CD4-positive, alpha-beta T cell (primary cell): ENCODE measurements at regions not wholly inside any gene's neighbourhood (a gene's known extent, or its start where the extent isn't known, plus 50 kb on each side); places are given as distances from the start of the nearest gene placed in this dataset.

ENCODE experiments used
- ATAC-seq: fragments of 200-7000 bp; cut with Tn5 transposase; one replicate; pipeline ENCODE4 v1.10.0; 2022; ENCODE audit warnings: mild to moderate bottlenecking; ENCODE audit not compliant: poor library complexity
- CTCF ChIA-PET: fragments of 350-600 bp; sonication (Branson Sonifier 250); formaldehyde crosslinking; loops from one replicate; lab custom pipeline; 2021; ENCODE audit warnings: antibody characterized with exemption, inconsistent platforms; lab: Charles Lee
- POLR2A ChIA-PET: fragments of 350-600 bp; sonication (Branson Sonifier 250); formaldehyde crosslinking; loops from one replicate; lab custom pipeline; 2021; ENCODE audit warnings: antibody characterized with exemption, inconsistent platforms; lab: Charles Lee
- DNase-seq, 14 experiments: peaks; one replicate each; pipeline ENCODE4 v3.0.0-alpha.2; 2013 to 2020; ENCODE audit warnings: mixed read lengths in 2 of 14
- H3K27ac ChIP-seq, 2 donors: one replicate each; pipeline versions ENCODE4 v1.5.1 to v1.7.0; 2013; ENCODE audit warnings: low read length in 2 of 2, low read depth in 1 of 2, mild to moderate bottlenecking in 1 of 2
- H3K27me3 ChIP-seq, 2 experiments: 1 replicate in 1 of 2; 2 replicates in 1 of 2; pipeline versions ENCODE4 v1.6.1 to v1.7.0; 2013; ENCODE audit warnings: low read length in 2 of 2, control low read depth in 1 of 2, mild to moderate bottlenecking in 1 of 2, moderate library complexity in 1 of 2; ENCODE audit not compliant: insufficient read depth in 2 of 2, control insufficient read depth in 1 of 2
- H3K36me3 ChIP-seq: one replicate; pipeline ENCODE4 v1.6.1; 2013; ENCODE audit warnings: low read length, control low read depth; ENCODE audit not compliant: insufficient read depth
- H3K4me1 ChIP-seq: one replicate; pipeline ENCODE4 v1.6.1; 2013; ENCODE audit warnings: low read length, control low read depth; ENCODE audit not compliant: insufficient read depth
- H3K4me3 ChIP-seq: one replicate; pipeline ENCODE4 v1.5.1; 2013; ENCODE audit warnings: mild to moderate bottlenecking, low read length, moderate library complexity
- H3K9me3 ChIP-seq, 2 experiments: 1 replicate in 1 of 2; 2 replicates in 1 of 2; pipeline versions ENCODE4 v1.6.1 to v1.7.0; 2013; ENCODE audit warnings: low read length in 2 of 2, mild to moderate bottlenecking in 2 of 2, control low read depth in 1 of 2, moderate library complexity in 1 of 2; ENCODE audit not compliant: control insufficient read depth in 1 of 2, insufficient read depth in 1 of 2
- H3K27ac Mint-ChIP-seq: one replicate; pipeline ENCODE4 v1.8.0; 2020; ENCODE audit warnings: mixed read lengths
- H3K27me3 Mint-ChIP-seq: one replicate; pipeline ENCODE4 v1.8.0; 2021; ENCODE audit warnings: mixed read lengths
- H3K36me3 Mint-ChIP-seq: one replicate; pipeline ENCODE4 v1.8.0; 2021; ENCODE audit warnings: low read depth, mixed read lengths
- H3K4me1 Mint-ChIP-seq: one replicate; pipeline ENCODE4 v1.8.0; 2021; ENCODE audit warnings: low read depth, mixed read lengths
- H3K4me3 Mint-ChIP-seq: one replicate; pipeline ENCODE4 v1.8.0; 2020; ENCODE audit warnings: mild to moderate bottlenecking, mixed read lengths
- H3K9me3 Mint-ChIP-seq: one replicate; pipeline ENCODE4 v1.8.0; 2020; ENCODE audit warnings: mixed read lengths
- intact Hi-C, 2 experiments: fragments of 100-400 bp; cut with DNase I in 1 of 2; cut with micrococcal nuclease in 1 of 2; formaldehyde crosslinking; loops; one replicate each; pipeline versions ENCODE4 v1.15.1 to v1.9.0; 2023 to 2025; cut with DNase I, micrococcal nuclease
- TF ChIP-seq, protein P1 (sequence below): fragments of 200-600 bp; IDR thresholded peaks from one replicate; pipeline ENCODE4 v1.8.0; 2022; ENCODE audit warnings: antibody characterized with exemption, mild to moderate bottlenecking

DNA sequence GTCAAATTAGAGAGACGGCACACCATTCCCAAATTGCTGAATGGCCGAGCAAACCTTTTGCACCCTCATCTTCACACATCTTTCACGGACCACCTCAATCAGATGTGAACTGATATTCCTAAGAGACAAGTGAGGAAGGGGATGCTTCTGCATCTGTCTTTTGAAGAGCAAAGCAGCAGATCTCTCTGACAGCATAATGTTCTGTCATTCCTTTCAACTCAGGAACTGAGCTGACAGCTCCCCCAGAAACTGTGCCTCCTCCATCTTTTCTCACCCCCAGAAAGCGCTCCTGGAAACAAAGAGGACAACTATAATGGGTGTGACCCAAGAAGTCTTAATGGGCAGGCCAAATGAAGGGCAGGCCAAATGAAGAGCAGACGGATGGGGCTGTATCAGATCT, 256.4 kb downstream of the C1orf94 start:
- H3K27ac Mint-ChIP-seq, result no peak overlapping the region
- no peaks in the 10 kb centered on the region for H3K36me3 Mint-ChIP-seq
- TF ChIP-seq, protein P1, sequence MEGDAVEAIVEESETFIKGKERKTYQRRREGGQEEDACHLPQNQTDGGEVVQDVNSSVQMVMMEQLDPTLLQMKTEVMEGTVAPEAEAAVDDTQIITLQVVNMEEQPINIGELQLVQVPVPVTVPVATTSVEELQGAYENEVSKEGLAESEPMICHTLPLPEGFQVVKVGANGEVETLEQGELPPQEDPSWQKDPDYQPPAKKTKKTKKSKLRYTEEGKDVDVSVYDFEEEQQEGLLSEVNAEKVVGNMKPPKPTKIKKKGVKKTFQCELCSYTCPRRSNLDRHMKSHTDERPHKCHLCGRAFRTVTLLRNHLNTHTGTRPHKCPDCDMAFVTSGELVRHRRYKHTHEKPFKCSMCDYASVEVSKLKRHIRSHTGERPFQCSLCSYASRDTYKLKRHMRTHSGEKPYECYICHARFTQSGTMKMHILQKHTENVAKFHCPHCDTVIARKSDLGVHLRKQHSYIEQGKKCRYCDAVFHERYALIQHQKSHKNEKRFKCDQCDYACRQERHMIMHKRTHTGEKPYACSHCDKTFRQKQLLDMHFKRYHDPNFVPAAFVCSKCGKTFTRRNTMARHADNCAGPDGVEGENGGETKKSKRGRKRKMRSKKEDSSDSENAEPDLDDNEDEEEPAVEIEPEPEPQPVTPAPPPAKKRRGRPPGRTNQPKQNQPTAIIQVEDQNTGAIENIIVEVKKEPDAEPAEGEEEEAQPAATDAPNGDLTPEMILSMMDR, result no peak
- Histone ChIP-seq H3K4me1 (no peaks in the 10 kb centered on the region), H3K4me3 (no peak overlapping the region), H3K36me3 (no peaks in the 10 kb centered on the region), H3K27me3 (peaks cover 3 to 4% of the 10 kb centered on the region in 2 experiments), H3K27ac (no peak overlapping the region), H3K9me3 (no peaks in the 10 kb centered on the region)
- intact Hi-C loops, result no loop called here
- POLR2A ChIA-PET, result no interaction called here
- DNase-seq, result no peak
- ATAC-seq, result no peak
- CTCF ChIA-PET, result no interaction called here
- H3K4me1 Mint-ChIP-seq, result no peaks in the 10 kb centered on the region
- H3K9me3 Mint-ChIP-seq, result no peaks in the 10 kb centered on the region
- H3K4me3 Mint-ChIP-seq, result no peak overlapping the region
- peaks cover 4% of the 10 kb centered on the region for H3K27me3 Mint-ChIP-seq

DNA sequence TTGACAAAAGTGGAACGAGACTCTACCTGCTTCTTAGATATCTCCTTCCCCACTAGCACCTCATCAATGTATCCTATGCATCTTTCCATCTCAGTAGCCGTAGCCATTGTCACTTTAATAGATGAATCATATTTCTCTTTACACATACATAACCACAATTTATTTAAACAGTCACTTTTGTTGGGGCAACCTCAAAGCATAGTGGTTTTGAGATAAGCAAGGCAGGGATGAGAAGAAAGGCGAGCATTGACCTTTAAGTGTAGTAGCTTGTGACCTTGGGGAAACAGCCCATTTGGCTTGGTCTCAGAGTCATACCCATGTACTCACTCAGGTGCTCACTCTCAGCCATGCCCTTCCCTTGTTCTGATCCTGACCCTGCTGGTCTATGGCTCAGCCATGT, 260.1 kb downstream of the C1orf94 start:
- Histone ChIP-seq H3K27me3 (peaks cover 3 to 7% of the 10 kb centered on the region in 2 experiments), H3K27ac (no peak overlapping the region), H3K4me1 (no peaks in the 10 kb centered on the region), H3K36me3 (no peaks in the 10 kb centered on the region), H3K9me3 (no peaks in the 10 kb centered on the region), H3K4me3 (no peak overlapping the region)
- no peaks in the 10 kb centered on the region for H3K4me1 Mint-ChIP-seq
- DNase-seq (no peak), ATAC-seq (no peak)
- TF ChIP-seq, protein P1, result no peak
- ChIA-PET CTCF (no interaction called here), POLR2A (no interaction called here)
- intact Hi-C loops, result no loop called here
- no peaks in the 10 kb centered on the region for H3K36me3 Mint-ChIP-seq
- peaks cover 10% of the 10 kb centered on the region for H3K27me3 Mint-ChIP-seq
- H3K9me3 Mint-ChIP-seq, result no peaks in the 10 kb centered on the region
- H3K4me3 Mint-ChIP-seq, result no peak overlapping the region
- no peak overlapping the region for H3K27ac Mint-ChIP-seq

DNA sequence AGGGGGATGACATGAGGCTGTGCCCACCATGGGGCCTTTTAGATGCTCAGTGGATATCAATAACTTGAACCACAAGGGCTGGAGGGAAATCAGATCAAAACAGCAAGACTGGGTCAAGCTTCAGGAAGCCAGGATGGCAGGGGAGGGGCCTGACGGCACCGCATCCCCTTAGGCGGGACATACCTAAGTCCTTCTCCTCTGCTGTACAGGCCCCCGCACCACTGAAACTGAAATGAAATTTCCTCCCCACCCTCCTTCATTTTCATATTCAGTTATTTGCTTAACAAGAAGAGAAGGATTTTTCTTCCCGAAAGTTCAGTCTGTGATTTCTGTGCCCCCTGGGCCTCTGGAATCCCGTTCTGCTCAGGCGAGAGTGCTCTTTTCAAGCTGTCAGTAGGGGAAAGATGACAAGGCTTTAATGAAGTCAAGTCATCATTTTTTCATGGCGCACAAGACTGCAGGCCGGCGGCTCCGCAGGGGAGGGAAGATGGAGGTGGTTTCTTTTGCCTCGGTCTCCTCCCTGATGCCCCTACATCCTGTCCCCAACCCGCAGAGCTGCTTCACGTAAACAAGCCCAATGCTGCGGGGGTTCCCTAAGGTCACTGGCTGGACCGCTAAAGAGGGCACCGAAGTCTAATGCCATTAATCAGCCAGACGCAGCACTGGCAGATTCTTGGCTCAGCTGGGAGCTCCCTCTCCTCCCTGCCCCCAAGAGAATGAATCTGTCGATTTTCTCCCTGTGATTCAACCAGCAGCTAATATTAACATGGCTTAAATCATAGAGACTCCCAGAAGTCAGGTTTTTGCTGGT, 264.8 kb downstream of the C1orf94 start:
- H3K4me3 ChIP-seq, result no peak overlapping the region
- no peaks in the 10 kb centered on the region for H3K9me3 Mint-ChIP-seq
- ATAC-seq, result no peak
- H3K4me1 Mint-ChIP-seq, result no peaks in the 10 kb centered on the region
- intact Hi-C loops, result no loop called here
- H3K27ac ChIP-seq, result no peak overlapping the region
- no peak overlapping the region for H3K27ac Mint-ChIP-seq
- H3K4me3 Mint-ChIP-seq, result no peak overlapping the region
- CTCF ChIA-PET, result no interaction called here
- H3K4me1 ChIP-seq, result no peaks in the 10 kb centered on the region
- POLR2A ChIA-PET, result no interaction called here
- peaks cover 3 to 10% of the 10 kb centered on the region in 2 experiments for H3K27me3 ChIP-seq
- peaks cover 31% of the 10 kb centered on the region for H3K27me3 Mint-ChIP-seq
- H3K36me3 Mint-ChIP-seq, result no peaks in the 10 kb centered on the region
- TF ChIP-seq, protein P1, result no peak
- no peak for DNase-seq
- no peaks in the 10 kb centered on the region for H3K36me3 ChIP-seq
- H3K9me3 ChIP-seq, result no peaks in the 10 kb centered on the region
